GM21423 (cell line): ENCODE measurements at regions not wholly inside any gene's neighbourhood (a gene's known extent, or its start where the extent isn't known, plus 50 kb on each side); places are given as distances from the start of the nearest gene placed in this dataset.

ENCODE experiments used
- ATAC-seq: cut with Tn5 transposase; IDR thresholded peaks from one replicate; pipeline ENCODE4 v1.9.1; 2021; ENCODE audit warnings: mild to moderate bottlenecking, moderate library complexity; ENCODE audit not compliant: unreplicated experiment

GRCh38 chr1:93013145-93014065, 52.1 kb upstream of the DIPK1A start:
- ATAC-seq = no peak

- no peak for ATAC-seq
These were observed 52.9 kb upstream of the DIPK1A start for GRCh38 chr1:93014168-93014567.

DNA sequence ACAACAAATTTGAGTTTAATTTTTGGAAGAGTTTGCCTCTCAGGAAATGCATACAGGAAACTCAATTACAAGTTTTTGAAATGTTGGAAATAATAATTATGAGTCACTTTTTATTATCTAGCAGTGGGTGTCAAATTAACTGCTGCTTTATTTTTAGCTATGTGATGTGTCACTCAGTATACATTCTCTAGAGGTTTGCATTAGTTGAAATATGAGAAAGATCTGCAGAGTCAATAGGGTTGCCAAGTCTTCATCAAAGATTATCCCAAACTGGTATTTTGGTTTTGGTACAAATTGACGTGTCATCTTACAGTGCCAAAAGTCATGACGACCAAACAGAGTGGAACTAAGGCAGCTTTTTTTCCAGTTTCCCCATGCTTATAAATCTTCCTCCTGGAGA, 54.3 kb upstream of the DIPK1A start:
- ATAC-seq = no peak

DNA sequence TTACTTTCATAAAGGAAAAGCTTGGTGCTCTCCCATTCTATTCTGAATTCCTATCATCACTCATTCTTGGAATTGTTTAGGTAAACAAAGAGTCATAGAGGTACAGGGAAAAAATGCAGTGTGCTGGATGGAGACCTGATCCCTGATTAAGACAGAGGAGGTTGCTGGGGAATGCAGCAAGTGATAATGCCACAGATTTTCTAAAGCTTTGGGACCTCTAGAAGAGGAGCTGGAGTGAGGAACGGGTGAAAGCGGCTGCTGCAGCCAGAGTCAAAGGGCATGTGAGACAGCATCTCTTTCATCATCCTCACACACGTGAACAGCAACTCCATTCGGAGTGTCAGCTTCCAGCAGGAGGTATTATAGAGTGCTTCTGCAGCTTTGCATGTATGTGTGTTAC, 54.9 kb upstream of the DIPK1A start:
- no peak for ATAC-seq

DNA sequence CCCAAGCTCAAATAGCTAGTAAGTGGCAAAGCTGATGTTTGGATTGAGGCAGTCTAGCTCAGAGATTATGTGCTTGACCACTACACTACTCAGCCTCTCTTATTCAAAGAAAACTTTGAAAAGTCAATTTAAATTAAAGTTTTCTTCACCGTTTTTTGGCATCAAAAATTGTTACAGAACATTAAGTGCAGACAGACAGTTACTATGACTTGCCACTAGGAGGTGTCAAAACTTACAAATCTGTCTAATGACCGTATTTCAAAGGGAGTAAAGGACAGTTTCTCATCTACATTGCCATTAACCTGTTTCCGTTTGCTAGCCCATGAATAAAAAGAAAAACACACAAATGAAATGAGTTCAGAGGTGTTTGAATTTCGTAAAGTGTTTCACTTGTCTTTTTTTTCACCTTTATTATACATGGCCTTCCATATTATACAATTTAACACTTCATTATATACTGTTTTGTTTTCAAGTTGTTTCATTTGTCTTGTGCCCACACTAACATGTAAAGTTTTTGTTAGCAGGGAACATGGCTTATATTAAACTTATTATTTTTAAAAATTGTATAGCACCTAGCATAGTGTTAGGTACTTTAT, 57.4 kb upstream of the MTF2 start:
- ATAC-seq = peak; percentile 74

DNA sequence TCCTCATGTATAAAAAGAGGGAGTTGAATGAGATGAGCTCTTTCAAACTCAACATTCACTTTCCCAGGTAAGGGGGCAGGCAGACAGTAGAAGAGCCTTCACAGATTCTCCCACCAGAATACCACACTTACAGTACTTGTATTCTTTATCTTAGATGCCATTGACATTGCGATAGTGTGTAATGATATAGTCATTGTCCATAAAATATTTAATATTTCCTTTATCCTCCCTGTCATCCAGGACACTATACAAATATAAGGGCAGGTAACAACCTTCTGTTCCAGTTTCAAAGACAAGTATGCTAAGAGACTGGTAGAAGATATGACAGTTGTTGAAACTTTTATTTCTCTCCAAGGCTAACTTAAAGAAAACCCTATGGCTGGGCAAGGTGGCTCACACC, 56.5 kb upstream of the MTF2 start:
- ATAC-seq = no peak

DNA sequence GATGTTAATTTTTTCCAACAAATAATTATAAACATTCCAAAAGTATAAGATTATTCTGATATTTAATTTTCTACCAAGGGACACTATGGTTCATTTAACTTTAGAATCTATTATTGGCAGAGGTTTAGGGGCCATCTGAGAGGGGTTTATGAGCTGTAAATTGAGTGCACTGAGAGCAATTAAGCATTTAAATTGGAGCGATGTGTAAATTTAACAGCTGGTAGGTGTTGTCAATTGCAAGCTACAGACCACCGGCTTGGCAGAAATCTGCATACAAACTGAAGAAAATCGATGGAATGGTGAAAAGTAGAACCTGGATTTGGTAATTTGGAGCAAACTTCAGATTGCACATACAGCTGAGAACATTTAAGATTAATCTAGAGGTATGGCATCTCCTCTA, 55.8 kb upstream of the MTF2 start:
- no peak for ATAC-seq

GRCh38 chr1:93025572-93025971, 53.5 kb upstream of the MTF2 start:
- ATAC-seq = no peak

GRCh38 chr1:93028542-93028941, 50.5 kb upstream of the MTF2 start:
- no peak for ATAC-seq
